GM12878 (cell line): ENCODE measurements at regions not wholly inside any gene's neighbourhood (a gene's known extent, or its start where the extent isn't known, plus 50 kb on each side); places are given as distances from the start of the nearest gene placed in this dataset.

Experiments used
- ATAC-seq: fragments of 200-7000 bp; cut with Tn5 transposase; 3 replicates; pipeline ENCODE4 v1.9.1; 2020; ENCODE audit warnings: mild to moderate bottlenecking, moderate library complexity
- BruUV-seq: library from RNA; stranded (reverse); fragments of 400-500 nt; replicated peaks from 2 replicates; lab custom pipeline; 2021; lab: Mats Ljungman, UMichigan
- CTCF ChIA-PET: fragments of 300-600 bp; sonication (Branson Sonifier 250); formaldehyde crosslinking; extraction: SDS; loops from one replicate; lab custom pipeline; 2021; ENCODE audit warnings: inconsistent platforms; lab: Yijun Ruan, JAX
- POLR2A ChIA-PET: fragments of 350-600 bp; formaldehyde crosslinking; extraction: SDS; loops from one replicate; lab custom pipeline; 2021; ENCODE audit warnings: inconsistent platforms; lab: Charles Lee
- RAD21 ChIA-PET: fragments of 300-600 bp; sonication (Branson Sonifier 250); formaldehyde crosslinking; loops from one replicate; lab custom pipeline; 2023; ENCODE audit warnings: antibody characterized with exemption; ENCODE audit not compliant: unreplicated experiment; lab: Charles Lee
- SMC1A ChIA-PET: fragments of 300-600 bp; sonication (Branson Sonifier 250); formaldehyde crosslinking; loops from one replicate; lab custom pipeline; 2023; ENCODE audit not compliant: unreplicated experiment, uncharacterized antibody; lab: Charles Lee
- DNase-seq: peaks from one replicate; pipeline ENCODE4 v3.0.0-alpha.2; 2011; ENCODE audit warnings: low read depth, low spot score
- FAIRE-seq: peaks from 3 replicates; lab custom pipeline; 2011; peaks lifted over from hg19 to GRCh38; lab: Jason Lieb, UNC
- H2AFZ ChIP-seq: 2 replicates; pipeline ENCODE4 v1.6.0; 2011; ENCODE audit warnings: low read depth, low read length, control low read depth; ENCODE audit not compliant: control insufficient read depth
- H3K27ac ChIP-seq: 2 replicates; pipeline ENCODE4 v1.5.1; 2011; ENCODE audit warnings: control low read depth; ENCODE audit not compliant: control insufficient read depth, insufficient read depth
- H3K27me3 ChIP-seq, 2 experiments: replicated peaks in 1 of 2; 2 replicates each; pipeline versions ENCODE4 v1.6.0 to v1.6.1; 2011; ENCODE audit warnings: low read length in 1 of 2; ENCODE audit not compliant: control insufficient read depth in 2 of 2, insufficient read depth in 2 of 2
- H3K36me3 ChIP-seq, 2 experiments: 2 replicates each; pipeline ENCODE4 v1.5.1; 2011; ENCODE audit warnings: low read length in 1 of 2; ENCODE audit not compliant: control insufficient read depth in 2 of 2, insufficient read depth in 2 of 2
- H3K4me1 ChIP-seq: 2 replicates; pipeline ENCODE4 v1.6.1; 2011; ENCODE audit warnings: mild to moderate bottlenecking, low read length, moderate library complexity, mixed read lengths; ENCODE audit not compliant: control insufficient read depth, insufficient read depth
- H3K4me2 ChIP-seq: 2 replicates; pipeline ENCODE4 v1.6.0; 2011; ENCODE audit warnings: control low read depth; ENCODE audit not compliant: control insufficient read depth, insufficient read depth
- H3K4me3 ChIP-seq: fragments of 200-600 bp; sonication (generic); 2 replicates; pipeline ENCODE4 v1.5.1; 2016
- H3K79me2 ChIP-seq: 2 replicates; pipeline ENCODE4 v1.6.0; 2011; ENCODE audit warnings: low read length; ENCODE audit not compliant: control insufficient read depth, insufficient read depth
- H3K9ac ChIP-seq: 2 replicates; pipeline ENCODE4 v1.8.0; 2011; ENCODE audit warnings: low read length, control low read depth, mixed read lengths; ENCODE audit not compliant: control insufficient read depth, insufficient read depth
- H3K9me3 ChIP-seq: replicated peaks from 3 replicates; pipeline ENCODE4 v1.5.1; 2011; ENCODE audit warnings: mild to moderate bottlenecking, low read length; ENCODE audit not compliant: control insufficient read depth, insufficient read depth
- H4K20me1 ChIP-seq: 2 replicates; pipeline ENCODE4 v1.6.0; 2011; ENCODE audit not compliant: control insufficient read depth, insufficient read depth
- E2F4 ChIP-seq: IDR thresholded peaks from 2 replicates; pipeline ENCODE4 v1.6.1; 2012; ENCODE audit warnings: low read depth, low read length, improper control_type of control experiment
- EZH2 ChIP-seq: IDR thresholded peaks from 2 replicates; pipeline ENCODE4 v1.6.1; 2012; ENCODE audit warnings: low read depth, mild to moderate bottlenecking, control low read depth, inconsistent platforms, low read length, borderline replicate concordance; ENCODE audit not compliant: control insufficient read depth
- FOS ChIP-seq: IDR thresholded peaks from 3 replicates; pipeline ENCODE4 v1.6.1; 2011; ENCODE audit warnings: borderline replicate concordance; ENCODE audit not compliant: insufficient read length; ENCODE audit errors: extremely low read depth
- FOXM1 ChIP-seq: IDR thresholded peaks from 2 replicates; pipeline ENCODE4 v1.6.1; 2012; ENCODE audit warnings: low read depth, mild to moderate bottlenecking, inconsistent platforms, low read length, moderate library complexity
- MLLT1 ChIP-seq: fragments of 450-650 bp; IDR thresholded peaks from 2 replicates; pipeline ENCODE4 v1.6.1; 2016; ENCODE audit warnings: mild to moderate bottlenecking
- NFYA ChIP-seq: IDR thresholded peaks from 2 replicates; pipeline ENCODE4 v1.6.1; 2011; ENCODE audit warnings: low read depth, mild to moderate bottlenecking, low read length, improper control_type of control experiment, borderline replicate concordance
- NR2C2 ChIP-seq: IDR thresholded peaks from 2 replicates; pipeline ENCODE4 v1.6.1; 2011; ENCODE audit warnings: borderline replicate concordance, low read depth; ENCODE audit not compliant: control insufficient read depth, insufficient read length
- NR2F1 ChIP-seq: fragments of 450-650 bp; conservative IDR thresholded peaks from 2 replicates; pipeline ENCODE4 v1.6.1; 2017; ENCODE audit warnings: mild to moderate bottlenecking
- PAX5 ChIP-seq: IDR thresholded peaks from 2 replicates; pipeline ENCODE4 v1.6.1; 2011; ENCODE audit warnings: low read depth, low read length, borderline replicate concordance
- POLR2AphosphoS5 ChIP-seq: IDR thresholded peaks from 2 replicates; pipeline ENCODE4 v1.6.1; 2011; ENCODE audit warnings: mild to moderate bottlenecking, low read length, inconsistent platforms
- RBBP5 ChIP-seq: fragments of 200-600 bp; sonication (generic); conservative IDR thresholded peaks from 2 replicates; pipeline ENCODE4 v1.6.1; 2016
- SMAD5 ChIP-seq: IDR thresholded peaks from 2 replicates; pipeline ENCODE4 v1.6.1; 2016; ENCODE audit warnings: antibody characterized with exemption, low read depth
- ZNF592 ChIP-seq: fragments of 450-650 bp; IDR thresholded peaks from 2 replicates; pipeline ENCODE4 v1.6.1; 2017; ENCODE audit warnings: mild to moderate bottlenecking, moderate library complexity
- WGBS: methylation state at CpG from one replicate; pipeline ENCODE4 v1.1.6; 2016; ENCODE audit warnings: low lambda C conversion rate; ENCODE audit not compliant: insufficient replicate concordance, insufficient coverage; ENCODE audit errors: missing lambda C conversion rate; 5-methylcytosine and 5-hydroxymethylcytosine counted together
- in situ Hi-C: fragments of 300-500 bp; cut with MboI; formaldehyde crosslinking; loops from 9 replicates; pipeline ENCODE4 v1.14.3; 2018; ENCODE audit warnings: mixed read lengths
- intact Hi-C: fragments of 100-400 bp; cut with micrococcal nuclease; formaldehyde crosslinking; loops from one replicate; pipeline ENCODE4 v1.14.2; 2022; ENCODE audit not compliant: unreplicated experiment

DNA sequence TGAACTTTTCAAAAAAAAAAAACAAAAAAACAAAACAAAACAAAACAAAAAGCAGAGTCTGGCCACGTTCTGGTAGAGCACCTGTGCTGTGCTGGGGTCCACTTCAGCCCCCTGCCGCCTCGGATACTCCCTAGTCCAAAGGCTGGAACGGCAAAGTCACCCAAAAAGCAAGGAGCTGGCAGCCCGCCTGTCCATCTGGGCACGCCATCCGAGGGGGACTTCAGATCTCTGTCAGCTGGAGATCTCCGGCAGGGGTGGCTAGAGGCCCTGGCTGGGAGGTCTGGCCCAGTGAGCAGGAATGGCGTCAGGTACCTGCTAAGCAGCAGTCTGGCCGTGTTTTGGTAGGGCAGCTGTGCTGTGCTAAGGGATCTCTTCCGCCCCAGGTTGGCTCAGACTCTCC is 152.3 kb upstream of the ZNF516 start:
- no peak for DNase-seq
- TF ChIP-seq RBBP5 (no peak), FOS (no peak), E2F4 (no peak), NR2F1 (no peak), POLR2AphosphoS5 (no peak), EZH2 (no peak), FOXM1 (no peak), PAX5 (no peak)
- no peak for FAIRE-seq
- H3K9me3 ChIP-seq, result no peaks in the 10 kb centered on the region
- H3K4me3 ChIP-seq, result no peak overlapping the region
- no peaks in the 10 kb centered on the region for H3K36me3 ChIP-seq
- intact Hi-C loops, result no loop called here
- H3K27ac ChIP-seq, result no peak overlapping the region
- no peak overlapping the region for H3K9ac ChIP-seq
- H3K4me2 ChIP-seq, result no peak overlapping the region
- ATAC-seq, result no peak
- BruUV-seq, result no TSS peak
- H3K79me2 ChIP-seq, result no peaks in the 10 kb centered on the region
- H2AFZ ChIP-seq, result no peak overlapping the region
- POLR2A ChIA-PET, result no interaction called here
- peaks cover 0 to 3% of the 10 kb centered on the region in 2 experiments for H3K27me3 ChIP-seq
- in situ Hi-C loops, result no loop called here
- H4K20me1 ChIP-seq, result no peaks in the 10 kb centered on the region
- H3K4me1 ChIP-seq, result no peaks in the 10 kb centered on the region
- SMC1A ChIA-PET, result no interaction called here
- WGBS, result 24% methylated on average over 11 of the region's 11 CpGs
- CTCF ChIA-PET, result interaction anchor here (0.6 kb wide), 1 partner anchor 261 kb away, joined by 4 read pairs; no protein-coding TSS in a partner anchor
- RAD21 ChIA-PET, result no interaction called here

DNA sequence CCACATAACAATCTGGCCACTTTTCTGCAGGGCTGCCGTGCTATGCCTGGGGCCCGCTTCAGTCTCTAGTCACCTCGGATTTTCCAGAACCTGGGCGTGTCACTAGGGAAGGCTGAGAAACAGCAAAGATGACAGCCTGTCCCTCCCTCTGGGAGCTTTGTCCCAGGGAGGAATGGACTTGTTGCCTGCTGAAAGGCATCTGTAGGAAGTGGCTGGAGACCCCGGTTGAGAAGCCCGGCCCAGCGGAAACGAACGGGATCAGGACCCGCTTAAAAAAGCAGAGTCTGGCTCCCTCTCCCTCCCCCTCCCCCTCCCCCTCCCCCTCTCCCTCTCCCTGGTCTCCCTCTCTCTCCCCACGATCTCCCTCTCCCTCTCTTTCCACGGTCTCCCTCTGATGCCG is 149.5 kb upstream of the ZNF516 start:
- POLR2A ChIA-PET, result no interaction called here
- Histone ChIP-seq H3K27ac (no peak overlapping the region), H3K36me3 (no peaks in the 10 kb centered on the region), H3K4me3 (no peak overlapping the region), H2AFZ (no peak overlapping the region), H3K4me2 (no peak overlapping the region), H4K20me1 (no peaks in the 10 kb centered on the region), H3K27me3 (peaks cover 0 to 3% of the 10 kb centered on the region in 2 experiments; a peak in 2 of 4 replicates), H3K4me1 (no peaks in the 10 kb centered on the region), H3K79me2 (no peaks in the 10 kb centered on the region), H3K9ac (no peak overlapping the region), H3K9me3 (no peaks in the 10 kb centered on the region)
- BruUV-seq, result no TSS peak
- CTCF ChIA-PET, result no interaction called here
- SMC1A ChIA-PET, result no interaction called here
- RAD21 ChIA-PET, result no interaction called here
- DNase-seq, result no peak
- intact Hi-C loops, result no loop called here
- FAIRE-seq, result no peak
- no peak for ATAC-seq
- in situ Hi-C loops, result no loop called here
- 59% methylated on average over 10 of the region's 13 CpGs for WGBS
- no peak for TF ChIP-seq ZNF592
- TF ChIP-seq NR2C2, result no peak
- TF ChIP-seq SMAD5, result no peak
- TF ChIP-seq NFYA, result no peak
- no peak for TF ChIP-seq MLLT1
